Subcutaneous abdominal adipose tissue (tissue), 5 donors: ENCODE measurements at regions not wholly inside any gene's neighbourhood (a gene's known extent, or its start where the extent isn't known, plus 50 kb on each side); places are given as distances from the start of the nearest gene placed in this dataset.

Source experiments
- H3K27ac ChIP-seq: one replicate; pipeline ENCODE4 v1.7.0; 2013; ENCODE audit warnings: low read depth, mild to moderate bottlenecking, inconsistent platforms, low read length, moderate library complexity
- H3K27me3 ChIP-seq, 5 donors: one replicate each; pipeline ENCODE4 v1.7.0; 2013; ENCODE audit warnings: low read length in 5 of 5, inconsistent platforms in 1 of 5; ENCODE audit not compliant: control insufficient read depth in 5 of 5, insufficient read depth in 4 of 5
- H3K36me3 ChIP-seq, 5 donors: one replicate each; pipeline ENCODE4 v1.7.0; 2013; ENCODE audit warnings: low read length in 5 of 5; ENCODE audit not compliant: control insufficient read depth in 5 of 5, insufficient read depth in 5 of 5
- H3K4me1 ChIP-seq, 5 donors: one replicate each; pipeline ENCODE4 v1.7.0; 2013; ENCODE audit warnings: low read length in 5 of 5, mild to moderate bottlenecking in 3 of 5, moderate library complexity in 1 of 5; ENCODE audit not compliant: control insufficient read depth in 5 of 5, insufficient read depth in 5 of 5
- H3K4me3 ChIP-seq, 5 donors: one replicate each; pipeline ENCODE4 v1.7.0; 2013; ENCODE audit warnings: low read length in 5 of 5, low read depth in 1 of 5
- H3K9ac ChIP-seq, 5 donors: one replicate each; pipeline ENCODE4 v1.7.0; 2013; ENCODE audit warnings: low read length in 5 of 5, mild to moderate bottlenecking in 4 of 5, moderate library complexity in 3 of 5
- H3K9me3 ChIP-seq, 5 donors: one replicate each; pipeline ENCODE4 v1.7.0; 2013; ENCODE audit warnings: low read length in 5 of 5; ENCODE audit not compliant: control insufficient read depth in 5 of 5
- donor health status: healthy.
- donor health status: healthy.
- donor health status: healthy.
- donor health status: healthy.
- donor health status: healthy.

DNA sequence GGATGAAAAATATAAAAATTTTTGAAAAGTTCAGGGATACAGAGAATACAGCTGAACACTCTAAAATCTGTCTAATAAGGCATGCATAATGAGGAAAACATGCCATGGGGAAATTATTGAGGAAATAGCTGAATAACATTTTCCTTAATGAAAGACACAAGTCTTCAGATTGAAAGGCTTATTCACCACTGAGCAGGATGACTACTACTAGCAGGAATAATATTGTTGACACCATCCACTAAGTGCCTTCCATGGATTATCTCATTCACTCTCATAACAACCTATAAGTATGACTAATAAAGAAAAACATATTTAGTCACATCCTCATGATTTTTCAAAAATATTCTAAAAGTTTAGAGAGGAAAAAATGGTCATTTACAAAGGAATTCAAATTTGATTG is 96.7 kb upstream of the FER start:
- Histone ChIP-seq H3K36me3 (no peaks in the 10 kb centered on the region), H3K4me1 (no peaks in the 10 kb centered on the region), H3K9ac (no peak overlapping the region), H3K27ac (no peak overlapping the region), H3K27me3 (no peaks in the 10 kb centered on the region), H3K4me3 (no peak overlapping the region), H3K9me3 (peaks cover 0 to 11% (median 5%) of the 10 kb centered on the region in 5 donors)

DNA sequence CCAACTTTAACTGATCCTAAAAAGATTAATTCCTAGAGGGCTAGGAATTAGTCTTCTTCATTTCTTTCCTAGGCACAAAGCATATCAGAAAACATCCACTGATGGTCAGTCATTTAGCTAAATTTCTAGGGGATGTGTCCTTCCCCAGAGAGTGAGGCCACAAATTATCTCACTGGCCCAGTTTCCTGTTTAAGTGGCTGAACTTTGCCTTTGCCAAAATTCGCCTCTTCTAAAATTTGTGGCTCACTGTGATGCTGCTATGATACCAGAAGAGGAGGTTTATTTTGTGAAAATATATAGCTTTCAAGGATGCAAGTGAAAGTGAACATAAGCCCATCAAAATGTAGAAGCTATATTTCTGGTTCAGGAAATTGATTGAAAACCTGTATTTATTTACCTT is 98.1 kb upstream of the FER start:
- Histone ChIP-seq H3K36me3 (no peaks in the 10 kb centered on the region), H3K9me3 (peaks cover 0 to 11% (median 5%) of the 10 kb centered on the region in 5 donors), H3K27ac (no peak overlapping the region), H3K4me3 (no peak overlapping the region), H3K27me3 (no peaks in the 10 kb centered on the region), H3K4me1 (no peaks in the 10 kb centered on the region), H3K9ac (no peak overlapping the region)

DNA sequence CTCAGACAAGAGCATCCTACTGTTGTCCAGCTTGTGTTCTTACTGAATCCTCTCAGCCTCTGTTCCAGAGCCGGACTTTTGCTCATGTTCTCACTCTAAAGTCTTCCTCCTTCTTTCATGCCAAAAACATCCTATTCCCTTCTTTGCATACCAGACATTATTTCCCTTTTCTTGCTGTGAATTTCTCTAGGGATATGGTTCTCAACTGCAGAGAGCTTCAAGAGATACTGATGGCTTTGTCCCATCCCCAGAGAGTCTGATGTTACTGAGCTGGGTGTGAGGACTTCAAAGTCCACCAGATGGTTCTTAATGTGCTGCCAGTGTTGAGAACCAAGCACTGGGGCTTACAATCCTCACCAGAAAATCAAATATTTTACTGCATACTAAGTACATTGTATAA is 98.6 kb upstream of the FER start:
- H3K36me3 ChIP-seq = no peaks in the 10 kb centered on the region
- no peak overlapping the region for H3K4me3 ChIP-seq
- H3K4me1 ChIP-seq = no peaks in the 10 kb centered on the region
- H3K9me3 ChIP-seq = peaks cover 0 to 11% (median 5%) of the 10 kb centered on the region in 5 donors
- no peak overlapping the region for H3K27ac ChIP-seq
- H3K27me3 ChIP-seq = no peaks in the 10 kb centered on the region
- H3K9ac ChIP-seq = no peak overlapping the region

DNA sequence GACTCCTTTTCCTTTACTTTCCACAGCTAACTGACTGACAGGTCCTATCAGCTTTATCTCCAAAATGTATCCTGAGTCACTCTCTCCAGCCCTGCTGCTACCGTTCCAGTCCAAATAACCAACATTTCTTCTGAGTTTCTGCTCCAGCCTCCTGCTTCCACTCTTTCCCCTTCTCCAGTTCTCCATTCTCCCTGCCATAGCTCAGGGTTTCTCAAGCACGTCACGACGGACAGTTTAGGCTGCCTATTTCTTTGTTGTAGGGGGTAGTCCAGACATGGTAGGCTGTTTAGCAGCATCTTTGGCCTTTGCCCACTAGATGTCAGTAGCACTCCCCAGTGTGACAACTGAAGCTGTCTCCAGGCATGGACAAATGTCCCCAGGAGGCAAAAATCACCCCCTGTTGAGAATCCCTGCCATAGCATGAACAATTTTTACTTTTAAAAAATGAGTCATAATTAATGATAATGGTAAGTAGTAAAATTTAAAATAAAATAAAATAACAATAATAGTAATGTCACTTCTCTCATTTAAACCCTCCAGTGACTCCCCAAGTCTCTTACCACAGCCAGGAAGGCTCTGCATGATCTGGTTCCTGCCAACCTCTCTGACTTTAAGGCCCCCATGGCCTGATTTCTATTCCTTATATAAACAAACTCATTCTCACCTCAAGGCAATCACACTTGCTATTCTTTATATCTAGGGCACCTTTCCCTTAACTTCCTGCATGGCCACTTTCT is 105.4 kb upstream of the FER start:
- H3K4me1 ChIP-seq = peaks cover 0 to 4% (median 3%) of the 10 kb centered on the region in 5 donors
- H3K9me3 ChIP-seq = peaks cover 0 to 6% (median 0%) of the 10 kb centered on the region in 5 donors
- peak overlapping the region in 1 of 5 donors; percentile 45 for H3K4me3 ChIP-seq
- H3K27ac ChIP-seq = no peak overlapping the region
- H3K36me3 ChIP-seq = no peaks in the 10 kb centered on the region
- H3K9ac ChIP-seq = peak overlapping the region in 1 of 5 donors; percentile 26
- peaks cover 0 to 3% (median 0%) of the 10 kb centered on the region in 5 donors for H3K27me3 ChIP-seq

DNA sequence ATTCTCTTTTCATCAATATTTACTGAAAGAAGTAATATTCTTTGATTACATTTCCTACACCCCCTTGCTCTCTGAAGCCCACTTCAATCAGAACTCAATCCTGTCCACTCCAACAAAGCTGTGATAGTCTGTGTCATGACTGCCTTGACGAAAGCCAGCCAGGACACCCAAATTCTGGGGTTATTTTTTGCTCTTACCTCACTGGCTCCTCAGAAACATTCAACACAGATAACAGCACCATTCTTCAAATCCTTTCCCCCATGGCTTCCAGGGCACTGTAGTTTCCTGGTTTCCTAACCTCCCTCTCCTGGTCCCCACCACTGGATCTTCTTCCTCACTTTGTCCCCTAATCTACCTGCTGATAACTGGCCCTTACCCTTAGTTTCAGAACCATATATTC is 106.1 kb upstream of the FER start:
- H3K9me3 ChIP-seq = peaks cover 0 to 1% (median 0%) of the 10 kb centered on the region in 5 donors
- H3K27me3 ChIP-seq = peaks cover 0 to 3% (median 0%) of the 10 kb centered on the region in 5 donors
- no peak overlapping the region for H3K4me3 ChIP-seq
- peaks cover 0 to 4% (median 3%) of the 10 kb centered on the region in 5 donors for H3K4me1 ChIP-seq
- no peak overlapping the region for H3K9ac ChIP-seq
- H3K36me3 ChIP-seq = no peaks in the 10 kb centered on the region
- H3K27ac ChIP-seq = no peak overlapping the region

DNA sequence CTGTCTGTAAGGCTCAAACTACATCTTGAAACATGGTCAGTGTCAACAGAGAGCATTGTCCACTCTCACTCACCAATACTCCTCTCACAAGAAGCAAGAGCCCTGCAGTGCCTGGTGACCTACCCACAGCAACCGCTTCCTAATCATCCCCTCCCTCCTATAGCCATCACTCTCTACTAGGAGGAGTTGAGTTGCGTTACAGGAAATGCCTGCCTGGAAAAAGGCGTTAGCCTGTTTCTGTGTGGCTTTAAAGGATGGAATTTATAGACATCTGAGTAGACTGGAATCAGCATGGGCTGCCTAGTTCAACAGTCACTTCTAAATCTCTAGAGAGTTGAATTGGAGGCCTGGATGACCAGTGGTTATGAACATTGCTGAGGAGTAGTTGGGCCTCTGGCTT is 108.3 kb upstream of the FER start:
- Histone ChIP-seq H3K9me3 (no peaks in the 10 kb centered on the region), H3K4me1 (peaks cover 0 to 4% (median 3%) of the 10 kb centered on the region in 5 donors), H3K36me3 (no peaks in the 10 kb centered on the region), H3K9ac (no peak overlapping the region), H3K27me3 (peaks cover 0 to 3% (median 0%) of the 10 kb centered on the region in 5 donors), H3K4me3 (no peak overlapping the region), H3K27ac (no peak overlapping the region)

DNA sequence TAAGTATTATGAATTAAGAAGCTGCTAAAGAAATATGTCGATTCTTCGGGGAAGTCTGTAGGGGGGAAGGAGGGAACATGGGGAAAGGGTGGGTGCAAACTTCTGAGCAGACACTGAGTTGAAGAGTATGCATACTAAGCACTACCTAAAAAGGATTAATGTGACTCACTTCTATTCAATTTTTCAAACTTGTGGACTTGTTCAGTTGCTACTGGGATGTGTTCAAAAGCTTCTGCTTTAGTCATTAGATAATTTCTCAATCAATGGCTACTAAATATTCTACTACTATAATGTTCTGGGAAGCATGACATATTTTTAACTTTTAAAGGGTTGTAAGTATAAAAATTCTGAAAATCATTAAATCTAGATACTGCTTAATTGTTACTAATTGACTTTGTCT is 109.7 kb upstream of the FER start:
- H3K27me3 ChIP-seq = peaks cover 0 to 3% (median 0%) of the 10 kb centered on the region in 5 donors
- peaks cover 0 to 4% (median 3%) of the 10 kb centered on the region in 5 donors for H3K4me1 ChIP-seq
- no peak overlapping the region for H3K9ac ChIP-seq
- no peaks in the 10 kb centered on the region for H3K36me3 ChIP-seq
- no peak overlapping the region for H3K27ac ChIP-seq
- no peak overlapping the region for H3K4me3 ChIP-seq
- H3K9me3 ChIP-seq = no peaks in the 10 kb centered on the region

DNA sequence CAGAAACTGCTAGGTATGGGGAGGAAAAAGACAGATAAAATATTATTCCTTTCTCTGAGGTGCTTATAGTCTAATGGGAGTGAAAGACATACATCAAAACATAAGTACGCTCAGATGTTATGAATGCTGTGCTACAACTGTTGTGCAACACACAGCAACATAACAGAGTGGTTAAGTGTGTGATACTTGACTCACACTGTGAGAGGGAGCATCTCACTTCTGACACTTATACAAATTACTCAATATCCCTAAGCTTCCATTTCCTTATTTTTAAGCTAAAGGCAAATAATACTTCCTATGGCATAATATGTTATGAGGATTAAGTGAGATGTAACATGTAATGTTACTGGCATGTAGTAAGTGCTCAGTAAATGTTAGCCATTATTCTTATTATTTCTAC is 110.6 kb upstream of the FER start:
- Histone ChIP-seq H3K4me3 (no peak overlapping the region), H3K36me3 (no peaks in the 10 kb centered on the region), H3K27ac (no peak overlapping the region), H3K9me3 (no peaks in the 10 kb centered on the region), H3K27me3 (peaks cover 0 to 3% (median 0%) of the 10 kb centered on the region in 5 donors), H3K4me1 (peaks cover 0 to 2% (median 2%) of the 10 kb centered on the region in 5 donors), H3K9ac (no peak overlapping the region)

DNA sequence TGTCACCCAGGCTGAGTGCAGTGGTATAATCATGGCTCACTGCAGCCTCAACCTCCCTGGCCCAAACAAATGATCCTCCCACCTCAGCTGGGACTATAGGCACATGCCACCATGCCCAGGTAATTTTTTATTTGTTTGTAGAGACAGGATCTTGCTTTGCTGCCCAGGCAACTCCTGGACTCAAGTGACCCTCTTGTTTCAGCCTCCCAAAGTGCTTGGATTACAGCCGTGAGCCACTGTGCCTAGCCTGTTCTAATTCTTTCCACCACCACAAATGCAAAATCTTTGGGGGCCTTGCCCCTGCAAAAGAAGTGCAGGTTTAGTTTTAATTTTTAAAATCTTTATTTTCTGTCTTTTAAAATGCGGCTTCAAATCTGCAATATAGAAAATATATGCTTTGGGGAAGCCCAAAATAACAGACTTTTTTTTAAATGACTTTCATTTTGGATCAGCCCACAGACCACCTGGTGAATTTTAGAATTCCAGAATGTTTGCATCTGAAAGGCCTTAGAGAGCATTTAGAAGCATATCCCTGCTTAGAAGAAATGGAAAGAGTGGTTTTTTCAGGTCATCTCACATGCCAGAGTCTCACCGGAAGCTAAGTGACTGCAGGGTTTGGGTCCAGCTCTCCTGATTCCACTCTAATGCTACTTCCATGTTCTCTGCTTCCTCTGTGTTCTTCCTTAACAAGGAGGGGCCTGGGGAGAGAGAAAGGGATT is 111.4 kb upstream of the FER start:
- Histone ChIP-seq H3K9ac (no peak overlapping the region), H3K4me3 (no peak overlapping the region), H3K36me3 (no peaks in the 10 kb centered on the region), H3K4me1 (no peaks in the 10 kb centered on the region), H3K27ac (no peak overlapping the region), H3K27me3 (no peaks in the 10 kb centered on the region), H3K9me3 (no peaks in the 10 kb centered on the region)

DNA sequence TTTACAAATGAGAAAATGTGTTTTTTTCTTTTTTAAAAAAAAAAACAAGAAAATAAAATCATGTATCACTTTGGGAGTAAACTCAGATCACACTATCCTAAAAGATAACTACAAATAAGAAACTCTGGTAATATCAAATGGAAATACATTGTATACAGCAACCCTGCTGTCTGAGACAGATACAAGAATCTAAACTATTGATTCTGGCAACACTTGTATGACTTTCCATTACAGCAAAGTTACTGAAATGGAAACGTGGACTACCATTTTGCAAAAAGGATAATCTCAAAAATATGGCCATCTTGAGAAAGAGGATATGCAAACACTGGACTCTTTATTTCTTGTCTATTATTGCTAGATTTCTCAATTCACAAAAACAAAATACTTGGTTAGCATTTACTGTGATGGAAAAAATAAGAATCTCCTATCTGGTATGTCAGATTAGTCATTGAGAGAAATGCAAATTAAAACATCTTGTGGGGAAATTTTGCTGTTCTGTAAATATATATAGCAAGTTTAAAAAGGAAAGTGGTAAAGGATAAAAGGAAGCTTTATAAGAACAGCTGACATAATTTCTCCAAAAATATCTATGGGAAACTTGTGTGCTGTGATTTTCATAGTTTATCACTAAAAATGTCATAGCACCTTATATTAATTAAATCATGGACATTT is 112.9 kb upstream of the FER start:
- H3K9me3 ChIP-seq = no peaks in the 10 kb centered on the region
- no peak overlapping the region for H3K4me3 ChIP-seq
- no peak overlapping the region for H3K27ac ChIP-seq
- no peaks in the 10 kb centered on the region for H3K27me3 ChIP-seq
- no peak overlapping the region for H3K9ac ChIP-seq
- no peaks in the 10 kb centered on the region for H3K36me3 ChIP-seq
- H3K4me1 ChIP-seq = no peaks in the 10 kb centered on the region
